ENCODE measurements at regions not wholly inside any gene's neighbourhood (a gene's known extent, or its start where the extent isn't known, plus 50 kb on each side); places are given as distances from the start of the nearest gene placed in this dataset.

- TF ChIP-seq CTCF (conservative IDR thresholded peaks at IDR 0.05) (no peak), EZH2 (IDR thresholded peaks at IDR 0.05; ENCODE audit: low read depth) (no peak)
Measured at GRCh38 chr2:72032481-72033041, 115.1 kb downstream of the CYP26B1 start.

All from PC-9 (cell line).